Kidney epithelial cell (primary cell): ENCODE measurements at regions not wholly inside any gene's neighbourhood (a gene's known extent, or its start where the extent isn't known, plus 50 kb on each side); places are given as distances from the start of the nearest gene placed in this dataset.

Experiments
- DNase-seq: peaks from one replicate; pipeline ENCODE4 v3.0.0-alpha.2; 2010; ENCODE audit warnings: low read depth
- H3K27me3 ChIP-seq: 2 replicates; pipeline ENCODE4 v1.6.0; 2011; ENCODE audit warnings: low read length; ENCODE audit not compliant: control insufficient read depth, insufficient read depth
- H3K36me3 ChIP-seq: 2 replicates; pipeline ENCODE4 v1.5.1; 2011; ENCODE audit warnings: low read length; ENCODE audit not compliant: control insufficient read depth, insufficient read depth
- H3K4me3 ChIP-seq: 2 replicates; pipeline ENCODE4 v1.5.1; 2011; ENCODE audit warnings: low read depth, mild to moderate bottlenecking, control low read depth, low read length
- CTCF ChIP-seq: IDR thresholded peaks from 2 replicates; pipeline ENCODE4 v1.5.1; 2011; ENCODE audit warnings: mild to moderate bottlenecking, moderate library complexity, low read length, control low read depth, inconsistent platforms; ENCODE audit not compliant: insufficient read depth, poor library complexity, severe bottlenecking

GRCh38 chr6:139703780-139704179 is 329.3 kb upstream of the CITED2 start:
- H3K27me3 ChIP-seq, result no peaks in the 10 kb centered on the region
- TF ChIP-seq CTCF, result no peak
- no peaks in the 10 kb centered on the region for H3K36me3 ChIP-seq
- DNase-seq, result no peak
- H3K4me3 ChIP-seq, result no peak overlapping the region

GRCh38 chr6:139702706-139703105 is 328.3 kb upstream of the CITED2 start:
- DNase-seq, result no peak
- H3K27me3 ChIP-seq, result no peaks in the 10 kb centered on the region
- no peak for TF ChIP-seq CTCF
- no peak overlapping the region for H3K4me3 ChIP-seq
- H3K36me3 ChIP-seq, result no peaks in the 10 kb centered on the region

GRCh38 chr6:139701695-139702094 is 327.2 kb upstream of the CITED2 start:
- no peak overlapping the region for H3K4me3 ChIP-seq

GRCh38 chr6:139701003-139701402 is 326.6 kb upstream of the CITED2 start:
- Histone ChIP-seq H3K4me3 (no peak overlapping the region), H3K27me3 (no peaks in the 10 kb centered on the region), H3K36me3 (no peaks in the 10 kb centered on the region)
- no peak for TF ChIP-seq CTCF
- DNase-seq, result no peak

More at GRCh38 chr6:139701695-139702094, 327.2 kb upstream of the CITED2 start:
- no peaks in the 10 kb centered on the region for H3K27me3 ChIP-seq
- no peaks in the 10 kb centered on the region for H3K36me3 ChIP-seq
- no peak for DNase-seq
- TF ChIP-seq CTCF, result no peak

- H3K4me3 ChIP-seq, result no peak overlapping the region
- no peak for TF ChIP-seq CTCF
- no peak for DNase-seq
- no peaks in the 10 kb centered on the region for H3K27me3 ChIP-seq
- no peaks in the 10 kb centered on the region for H3K36me3 ChIP-seq
These were observed 325.5 kb upstream of the CITED2 start for GRCh38 chr6:139699911-139700310.

DNA sequence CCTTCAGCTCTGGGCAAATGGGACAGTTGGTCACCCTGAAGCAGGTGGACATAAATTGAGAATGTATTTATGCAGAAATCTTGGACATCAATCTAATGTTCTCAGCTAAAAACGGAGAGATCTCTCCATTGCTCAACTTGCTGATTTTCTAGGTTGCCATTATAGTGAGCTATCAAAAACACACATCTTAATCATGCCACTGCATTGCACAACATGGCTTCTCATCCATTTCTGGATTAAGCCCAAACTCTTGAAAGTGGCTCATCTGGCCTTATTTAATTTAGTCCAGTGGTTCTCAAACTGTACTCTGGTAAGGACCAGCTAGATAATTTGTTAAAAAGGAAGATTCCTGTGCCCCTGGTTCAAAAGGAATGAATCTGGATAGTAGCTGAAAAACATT is 324.9 kb upstream of the CITED2 start:
- Histone ChIP-seq H3K4me3 (no peak overlapping the region), H3K27me3 (no peaks in the 10 kb centered on the region), H3K36me3 (no peaks in the 10 kb centered on the region)
- TF ChIP-seq CTCF, result no peak
- DNase-seq, result no peak
